ENCODE measurements at regions not wholly inside any gene's neighbourhood (a gene's known extent, or its start where the extent isn't known, plus 50 kb on each side); places are given as distances from the start of the nearest gene placed in this dataset.
A peak's percentile ranks its signal among the peaks of the same experiment; 100 is the strongest.

GRCh38 chr5:164027738-164028137 lies 522.3 kb downstream of the MAT2B start:
- DNase-seq (ENCODE audit: low read depth): no peak
- no peak overlapping the region for H3K4me3 ChIP-seq (ENCODE audit: low read depth, low read length)
- TF ChIP-seq POLR2A (IDR thresholded peaks at IDR 0.05; ENCODE audit: extremely low read depth, insufficient read length): no peak
- no peak for TF ChIP-seq MAX (IDR thresholded peaks at IDR 0.05; ENCODE audit: low read depth, low read length)
- TF ChIP-seq CTCF (IDR thresholded peaks at IDR 0.05; ENCODE audit: low read depth, low read length): no peak

GRCh38 chr5:164038128-164038783 lies 532.8 kb downstream of the MAT2B start:
- no peak for DNase-seq (ENCODE audit: low read depth)
- TF ChIP-seq MAX (IDR thresholded peaks at IDR 0.05; ENCODE audit: low read depth, low read length) (no peak), CTCF (IDR thresholded peaks at IDR 0.05; ENCODE audit: low read depth, low read length) (no peak), MYC (IDR thresholded peaks at IDR 0.05; ENCODE audit: low read depth, low read length) (no peak), POLR2A (IDR thresholded peaks at IDR 0.05; ENCODE audit: extremely low read depth, insufficient read length) (no peak)
- no peak overlapping the region for H3K4me3 ChIP-seq (ENCODE audit: low read depth, low read length)

- DNase-seq (ENCODE audit: low read depth): no peak
- TF ChIP-seq MYC (IDR thresholded peaks at IDR 0.05; ENCODE audit: low read depth, low read length): no peak
- TF ChIP-seq CTCF (IDR thresholded peaks at IDR 0.05; ENCODE audit: low read depth, low read length): no peak
- no peak overlapping the region for H3K4me3 ChIP-seq (ENCODE audit: low read depth, low read length)
Measured at GRCh38 chr5:164041105-164041504, 535.7 kb downstream of the MAT2B start.

GRCh38 chr5:164048359-164048926 lies 543.0 kb downstream of the MAT2B start:
- DNase-seq (ENCODE audit: low read depth): peak; percentile 3
- H3K4me3 ChIP-seq (ENCODE audit: low read depth, low read length): no peak overlapping the region
- TF ChIP-seq MYC (IDR thresholded peaks at IDR 0.05; ENCODE audit: low read depth, low read length) (no peak), POLR2A (IDR thresholded peaks at IDR 0.05; ENCODE audit: extremely low read depth, insufficient read length) (no peak), MAX (IDR thresholded peaks at IDR 0.05; ENCODE audit: low read depth, low read length) (no peak), CTCF (IDR thresholded peaks at IDR 0.05; ENCODE audit: low read depth, low read length) (no peak)

- DNase-seq (ENCODE audit: low read depth): no peak
- H3K4me3 ChIP-seq (ENCODE audit: low read depth, low read length): no peak overlapping the region
- TF ChIP-seq CTCF (IDR thresholded peaks at IDR 0.05; ENCODE audit: low read depth, low read length) (no peak), MYC (IDR thresholded peaks at IDR 0.05; ENCODE audit: low read depth, low read length) (no peak), POLR2A (IDR thresholded peaks at IDR 0.05; ENCODE audit: extremely low read depth, insufficient read length) (no peak), MAX (IDR thresholded peaks at IDR 0.05; ENCODE audit: low read depth, low read length) (no peak)
Measured at GRCh38 chr5:164051745-164052144, 546.3 kb downstream of the MAT2B start.

Data from NB4 (cell line).